MM.1S (cell line): ENCODE measurements at regions not wholly inside any gene's neighbourhood (a gene's known extent, or its start where the extent isn't known, plus 50 kb on each side); places are given as distances from the start of the nearest gene placed in this dataset.

Experiments
- DNase-seq: peaks from one replicate; pipeline ENCODE4 v3.0.0-alpha.2; 2015
- H2AFZ ChIP-seq: fragments of 300-600 bp; sonication (generic); 2 replicates; pipeline ENCODE4 v1.6.0; 2016; ENCODE audit warnings: antibody characterized with exemption, low read length
- H3F3A ChIP-seq: fragments of 300-600 bp; sonication (generic); 2 replicates; pipeline ENCODE4 v1.6.1; 2016; ENCODE audit warnings: mild to moderate bottlenecking, antibody characterized with exemption, low read length, moderate library complexity, mixed read lengths; ENCODE audit not compliant: insufficient read depth
- H3K27ac ChIP-seq: fragments of 300-600 bp; sonication (generic); 2 replicates; pipeline ENCODE4 v1.5.1; 2016; ENCODE audit warnings: mild to moderate bottlenecking, low read length
- H3K27me3 ChIP-seq: fragments of 300-600 bp; sonication (generic); replicated peaks from 2 replicates; pipeline ENCODE4 v1.6.0; 2016; ENCODE audit warnings: low read length; ENCODE audit not compliant: insufficient read depth
- H3K36me3 ChIP-seq: fragments of 300-600 bp; sonication (generic); replicated peaks from 2 replicates; pipeline ENCODE4 v1.6.1; 2016; ENCODE audit warnings: mild to moderate bottlenecking, low read length, mixed read lengths; ENCODE audit not compliant: insufficient read depth
- H3K4me1 ChIP-seq: fragments of 300-600 bp; sonication (generic); 2 replicates; pipeline ENCODE4 v1.6.1; 2016; ENCODE audit warnings: low read length, mixed read lengths
- H3K4me2 ChIP-seq: fragments of 300-600 bp; sonication (generic); 2 replicates; pipeline ENCODE4 v1.6.0; 2016; ENCODE audit warnings: low read depth, low read length
- H3K4me3 ChIP-seq: fragments of 300-600 bp; sonication (generic); 2 replicates; pipeline ENCODE4 v1.5.1; 2016; ENCODE audit warnings: low read length, mixed read lengths
- H3K79me2 ChIP-seq: fragments of 300-600 bp; sonication (generic); 2 replicates; pipeline ENCODE4 v1.6.1; 2016; ENCODE audit warnings: mixed run types, low read length, mixed read lengths
- H3K9ac ChIP-seq: fragments of 300-600 bp; sonication (generic); 2 replicates; pipeline ENCODE4 v1.6.1; 2016; ENCODE audit warnings: low read length, mixed read lengths
- H3K9me2 ChIP-seq: fragments of 300-600 bp; sonication (generic); replicated peaks from 2 replicates; pipeline ENCODE4 v1.6.1; 2016; ENCODE audit warnings: mild to moderate bottlenecking, low read length, mixed read lengths; ENCODE audit not compliant: insufficient read depth
- H3K9me3 ChIP-seq: fragments of 300-600 bp; sonication (generic); replicated peaks from 2 replicates; pipeline ENCODE4 v1.6.1; 2016; ENCODE audit warnings: mild to moderate bottlenecking, low read length, mixed read lengths; ENCODE audit not compliant: insufficient read depth
- H4K20me1 ChIP-seq: fragments of 300-600 bp; sonication (generic); 2 replicates; pipeline ENCODE4 v1.6.1; 2016; ENCODE audit warnings: mild to moderate bottlenecking, low read length, moderate library complexity, mixed read lengths; ENCODE audit not compliant: insufficient read depth
- CTCF ChIP-seq: fragments of 300-600 bp; sonication (generic); IDR thresholded peaks from 2 replicates; pipeline ENCODE4 v1.5.1; 2016; ENCODE audit warnings: antibody characterized with exemption, low read length, mixed read lengths
- EZH2 ChIP-seq: fragments of 300-600 bp; sonication (generic); optimal IDR thresholded peaks from 2 replicates; pipeline ENCODE3; 2017; ENCODE audit warnings: low read depth, mild to moderate bottlenecking, antibody characterized with exemption, low read length, mixed read lengths
- EZH2phosphoT487 ChIP-seq: fragments of 300-600 bp; sonication (generic); IDR thresholded peaks from 2 replicates; pipeline ENCODE4 v1.6.1; 2018; ENCODE audit warnings: antibody characterized with exemption, low read length

GRCh38 chr3:7915356-7915755 lies 586.3 kb upstream of the LMCD1 start:
- no peaks in the 10 kb centered on the region for H3F3A ChIP-seq
- no peak for DNase-seq
- TF ChIP-seq EZH2phosphoT487 = no peak
- TF ChIP-seq EZH2 = no peak
- TF ChIP-seq CTCF = no peak
- H3K36me3 ChIP-seq = no peaks in the 10 kb centered on the region
- no peaks in the 10 kb centered on the region for H3K4me1 ChIP-seq
- H3K79me2 ChIP-seq = no peaks in the 10 kb centered on the region
- no peak overlapping the region for H2AFZ ChIP-seq
- H3K9me3 ChIP-seq = no peaks in the 10 kb centered on the region
- no peak overlapping the region for H3K9ac ChIP-seq
- no peak overlapping the region for H3K27ac ChIP-seq
- no peak overlapping the region for H3K4me3 ChIP-seq
- H4K20me1 ChIP-seq = no peaks in the 10 kb centered on the region
- no peak overlapping the region for H3K4me2 ChIP-seq
- H3K27me3 ChIP-seq = no peaks in the 10 kb centered on the region
- H3K9me2 ChIP-seq = no peaks in the 10 kb centered on the region

GRCh38 chr3:7917443-7918151 lies 584.0 kb upstream of the LMCD1 start:
- no peak for DNase-seq
- no peak overlapping the region for H2AFZ ChIP-seq
- no peaks in the 10 kb centered on the region for H3K4me1 ChIP-seq
- H4K20me1 ChIP-seq = no peaks in the 10 kb centered on the region
- H3K9me2 ChIP-seq = no peaks in the 10 kb centered on the region
- no peak overlapping the region for H3K4me3 ChIP-seq
- no peaks in the 10 kb centered on the region for H3F3A ChIP-seq
- no peak overlapping the region for H3K9ac ChIP-seq
- TF ChIP-seq EZH2 (no peak), EZH2phosphoT487 (no peak), CTCF (no peak)
- H3K27ac ChIP-seq = no peak overlapping the region
- no peak overlapping the region for H3K4me2 ChIP-seq
- no peaks in the 10 kb centered on the region for H3K27me3 ChIP-seq
- H3K36me3 ChIP-seq = no peaks in the 10 kb centered on the region
- H3K79me2 ChIP-seq = no peaks in the 10 kb centered on the region
- no peaks in the 10 kb centered on the region for H3K9me3 ChIP-seq

DNA sequence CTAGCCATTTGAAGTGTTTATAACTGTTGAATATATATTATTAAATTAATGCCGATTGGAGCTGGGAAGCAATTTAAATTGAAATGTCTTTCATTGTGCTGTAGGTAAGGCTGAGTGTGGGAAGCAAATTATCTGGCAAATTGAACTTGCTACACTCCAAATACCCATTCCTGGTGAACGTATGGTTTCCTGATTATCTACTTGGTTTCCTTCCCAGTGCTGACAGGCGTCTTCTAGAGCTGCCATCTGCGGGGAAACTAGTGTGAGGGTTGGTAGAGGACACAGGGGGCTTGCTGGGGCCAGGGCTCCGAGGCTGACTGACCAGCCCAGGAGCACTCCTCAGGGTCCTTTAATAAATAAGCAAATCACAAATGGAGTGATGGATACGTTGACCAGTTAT lies 581.4 kb upstream of the LMCD1 start:
- no peaks in the 10 kb centered on the region for H3K79me2 ChIP-seq

More for the DNA sequence above, 581.4 kb upstream of the LMCD1 start:
- no peak for DNase-seq
- no peak overlapping the region for H3K4me2 ChIP-seq
- no peaks in the 10 kb centered on the region for H3F3A ChIP-seq
- no peak overlapping the region for H3K27ac ChIP-seq
- H3K36me3 ChIP-seq = no peaks in the 10 kb centered on the region
- no peaks in the 10 kb centered on the region for H3K9me3 ChIP-seq
- H3K9me2 ChIP-seq = no peaks in the 10 kb centered on the region
- TF ChIP-seq EZH2 (no peak), EZH2phosphoT487 (no peak), CTCF (no peak)
- no peaks in the 10 kb centered on the region for H3K27me3 ChIP-seq
- H3K4me3 ChIP-seq = no peak overlapping the region
- no peak overlapping the region for H3K9ac ChIP-seq
- no peaks in the 10 kb centered on the region for H4K20me1 ChIP-seq
- no peak overlapping the region for H2AFZ ChIP-seq
- H3K4me1 ChIP-seq = no peaks in the 10 kb centered on the region
